HG03060 (cell line): ENCODE measurements at regions not wholly inside any gene's neighbourhood (a gene's known extent, or its start where the extent isn't known, plus 50 kb on each side); places are given as distances from the start of the nearest gene placed in this dataset.

ENCODE experiments used
- ATAC-seq: cut with Tn5 transposase; IDR thresholded peaks from one replicate; pipeline ENCODE4 v1.9.1; 2021; ENCODE audit warnings: low read depth, moderate number of reproducible peaks; ENCODE audit not compliant: unreplicated experiment

- ATAC-seq = no peak
Measured at GRCh38 chr18:51623653-51624052, 426.2 kb upstream of the MEX3C start.

GRCh38 chr18:51630706-51631105 lies 433.2 kb upstream of the MEX3C start:
- no peak for ATAC-seq

GRCh38 chr18:51637881-51638280 lies 440.4 kb upstream of the MEX3C start:
- ATAC-seq = no peak

GRCh38 chr18:51639541-51639940 lies 442.1 kb upstream of the MEX3C start:
- no peak for ATAC-seq

GRCh38 chr18:51643483-51643882 lies 446.0 kb upstream of the MEX3C start:
- ATAC-seq = no peak

GRCh38 chr18:51645607-51646006 lies 448.1 kb upstream of the MEX3C start:
- ATAC-seq = no peak

- no peak for ATAC-seq
Measured at GRCh38 chr18:51647346-51647745, 449.9 kb upstream of the MEX3C start.

GRCh38 chr18:51647942-51648341 lies 450.5 kb upstream of the MEX3C start:
- ATAC-seq = no peak

GRCh38 chr18:51649796-51650195 lies 452.3 kb upstream of the MEX3C start:
- ATAC-seq = no peak

- ATAC-seq = no peak
Measured at GRCh38 chr18:51651761-51652160, 454.3 kb upstream of the MEX3C start.

- no peak for ATAC-seq
Measured at GRCh38 chr18:51653507-51654213, 456.2 kb upstream of the MEX3C start.

- peak; percentile 57 for ATAC-seq
Measured at GRCh38 chr18:51654488-51655326, 457.2 kb upstream of the MEX3C start.

- peak; percentile 83 for ATAC-seq
Measured at GRCh38 chr18:51655327-51655698, 457.8 kb upstream of the MEX3C start.

GRCh38 chr18:51656249-51656648 lies 458.8 kb upstream of the MEX3C start:
- no peak for ATAC-seq

- no peak for ATAC-seq
Measured at GRCh38 chr18:51658436-51658835, 461.0 kb upstream of the MEX3C start.

GRCh38 chr18:51659781-51660180 lies 462.3 kb upstream of the MEX3C start:
- ATAC-seq = no peak

GRCh38 chr18:51660188-51660715 lies 462.8 kb upstream of the MEX3C start:
- ATAC-seq = no peak

- ATAC-seq = no peak
Measured at GRCh38 chr18:51664236-51664635, 466.8 kb upstream of the MEX3C start.

- no peak for ATAC-seq
Measured at GRCh38 chr18:51666763-51667191, 469.3 kb upstream of the MEX3C start.

- ATAC-seq = peak; percentile 39
Measured at GRCh38 chr18:51668101-51668500, 470.6 kb upstream of the MEX3C start.

- ATAC-seq = no peak
Measured at GRCh38 chr18:51668607-51669006, 471.1 kb upstream of the MEX3C start.

GRCh38 chr18:51686590-51686989 lies 489.1 kb upstream of the MEX3C start:
- no peak for ATAC-seq
